ENCODE measurements at regions not wholly inside any gene's neighbourhood (a gene's known extent, or its start where the extent isn't known, plus 50 kb on each side); places are given as distances from the start of the nearest gene placed in this dataset.

- no peak for TF ChIP-seq EZH2phosphoT487 (IDR thresholded peaks at IDR 0.05; ENCODE audit: borderline replicate concordance, low read depth)
- TF ChIP-seq SIN3A (IDR thresholded peaks at IDR 0.05; ENCODE audit: borderline replicate concordance, low read depth, low read length) = no peak
- TF ChIP-seq PBX3 (IDR thresholded peaks at IDR 0.05) = no peak
- TF ChIP-seq JUND (IDR thresholded peaks at IDR 0.05) = no peak
- TF ChIP-seq, protein P1, sequence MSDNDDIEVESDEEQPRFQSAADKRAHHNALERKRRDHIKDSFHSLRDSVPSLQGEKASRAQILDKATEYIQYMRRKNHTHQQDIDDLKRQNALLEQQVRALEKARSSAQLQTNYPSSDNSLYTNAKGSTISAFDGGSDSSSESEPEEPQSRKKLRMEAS (IDR thresholded peaks at IDR 0.05; ENCODE audit: low read depth) = no peak
- no peak for TF ChIP-seq IRF3 (IDR thresholded peaks at IDR 0.05; ENCODE audit: low read depth, low read length)
- no peak for TF ChIP-seq FOXM1 (IDR thresholded peaks at IDR 0.05; ENCODE audit: low read depth)
- TF ChIP-seq, protein P2, sequence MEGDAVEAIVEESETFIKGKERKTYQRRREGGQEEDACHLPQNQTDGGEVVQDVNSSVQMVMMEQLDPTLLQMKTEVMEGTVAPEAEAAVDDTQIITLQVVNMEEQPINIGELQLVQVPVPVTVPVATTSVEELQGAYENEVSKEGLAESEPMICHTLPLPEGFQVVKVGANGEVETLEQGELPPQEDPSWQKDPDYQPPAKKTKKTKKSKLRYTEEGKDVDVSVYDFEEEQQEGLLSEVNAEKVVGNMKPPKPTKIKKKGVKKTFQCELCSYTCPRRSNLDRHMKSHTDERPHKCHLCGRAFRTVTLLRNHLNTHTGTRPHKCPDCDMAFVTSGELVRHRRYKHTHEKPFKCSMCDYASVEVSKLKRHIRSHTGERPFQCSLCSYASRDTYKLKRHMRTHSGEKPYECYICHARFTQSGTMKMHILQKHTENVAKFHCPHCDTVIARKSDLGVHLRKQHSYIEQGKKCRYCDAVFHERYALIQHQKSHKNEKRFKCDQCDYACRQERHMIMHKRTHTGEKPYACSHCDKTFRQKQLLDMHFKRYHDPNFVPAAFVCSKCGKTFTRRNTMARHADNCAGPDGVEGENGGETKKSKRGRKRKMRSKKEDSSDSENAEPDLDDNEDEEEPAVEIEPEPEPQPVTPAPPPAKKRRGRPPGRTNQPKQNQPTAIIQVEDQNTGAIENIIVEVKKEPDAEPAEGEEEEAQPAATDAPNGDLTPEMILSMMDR (IDR thresholded peaks at IDR 0.05) = no peak
- TF ChIP-seq EP300 (IDR thresholded peaks at IDR 0.05; ENCODE audit: borderline replicate concordance in 1 of 2, low read depth in 1 of 2, low read length in 1 of 2) = no peak
- no peak for TF ChIP-seq RAD21 (IDR thresholded peaks at IDR 0.05; ENCODE audit: low read length)
Measured at GRCh38 chr9:24881361-24881760, 335.7 kb upstream of the IZUMO3 start.
